Activated T-cell treated with anti-CD3 and anti-CD28 coated beads, Interleukin-2, amount 50 U/mL, for 4 hours (primary cell): ENCODE measurements at regions not wholly inside any gene's neighbourhood (a gene's known extent, or its start where the extent isn't known, plus 50 kb on each side); places are given as distances from the start of the nearest gene placed in this dataset.

ENCODE experiments used
- ATAC-seq, 2 donors: fragments of 200-7000 bp; cut with Tn5 transposase; one replicate each; pipeline ENCODE4 v1.10.0; 2021
- DNase-seq: peaks from one replicate; pipeline ENCODE4 v3.0.0-alpha.2; 2020
- H3K27me3 Mint-ChIP-seq: one replicate; pipeline ENCODE4 v1.8.0; 2021; ENCODE audit warnings: low read depth, mixed read lengths
- H3K36me3 Mint-ChIP-seq: one replicate; pipeline ENCODE4 v1.8.0; 2022; ENCODE audit warnings: mixed read lengths; ENCODE audit not compliant: insufficient read depth
- H3K4me1 Mint-ChIP-seq: one replicate; pipeline ENCODE4 v1.8.0; 2021; ENCODE audit warnings: low read depth, mixed read lengths
- H3K4me3 Mint-ChIP-seq: one replicate; pipeline ENCODE4 v1.8.0; 2021; ENCODE audit warnings: mild to moderate bottlenecking, moderate library complexity, mixed read lengths
- H3K9me3 Mint-ChIP-seq: one replicate; pipeline ENCODE4 v1.8.0; 2021; ENCODE audit warnings: mixed read lengths

- DNase-seq = no peak
- no peak for ATAC-seq
- Mint-ChIP-seq H3K4me3 (no peak overlapping the region), H3K4me1 (peaks cover 15% of the 10 kb centered on the region), H3K9me3 (peaks cover under 1% of the 10 kb centered on the region), H3K27me3 (no peaks in the 10 kb centered on the region), H3K36me3 (no peaks in the 10 kb centered on the region)
These were observed 261.3 kb downstream of the FOXO1 start for GRCh38 chr13:40404967-40405716.

- DNase-seq (no peak), ATAC-seq (no peak)
- Mint-ChIP-seq H3K9me3 (peaks cover 6% of the 10 kb centered on the region), H3K4me3 (no peak overlapping the region), H3K4me1 (peaks cover 11% of the 10 kb centered on the region), H3K27me3 (no peaks in the 10 kb centered on the region), H3K36me3 (peaks cover 3% of the 10 kb centered on the region)
These were observed 259.9 kb downstream of the FOXO1 start for GRCh38 chr13:40406405-40407120.

GRCh38 chr13:40407567-40407966 lies 258.9 kb downstream of the FOXO1 start:
- peaks cover 6% of the 10 kb centered on the region for H3K9me3 Mint-ChIP-seq
- H3K4me3 Mint-ChIP-seq = no peak overlapping the region
- no peaks in the 10 kb centered on the region for H3K27me3 Mint-ChIP-seq
- ATAC-seq (no peak), DNase-seq (no peak)
- H3K36me3 Mint-ChIP-seq = peaks cover 3% of the 10 kb centered on the region
- H3K4me1 Mint-ChIP-seq = peaks cover 6% of the 10 kb centered on the region

GRCh38 chr13:40408602-40409001 lies 257.8 kb downstream of the FOXO1 start:
- Mint-ChIP-seq H3K4me3 (no peak overlapping the region), H3K36me3 (peaks cover 3% of the 10 kb centered on the region), H3K4me1 (peaks cover 1% of the 10 kb centered on the region), H3K27me3 (no peaks in the 10 kb centered on the region), H3K9me3 (peaks cover 6% of the 10 kb centered on the region)
- DNase-seq = no peak
- no peak for ATAC-seq

- Mint-ChIP-seq H3K27me3 (no peaks in the 10 kb centered on the region), H3K36me3 (peaks cover 3% of the 10 kb centered on the region), H3K4me3 (no peak overlapping the region), H3K4me1 (peaks cover 1% of the 10 kb centered on the region), H3K9me3 (peaks cover 6% of the 10 kb centered on the region)
- ATAC-seq (no peak), DNase-seq (no peak)
These were observed 257.2 kb downstream of the FOXO1 start for GRCh38 chr13:40409278-40409677.

GRCh38 chr13:40410315-40410714 lies 256.1 kb downstream of the FOXO1 start:
- Mint-ChIP-seq H3K4me3 (no peak overlapping the region), H3K4me1 (peaks cover 1% of the 10 kb centered on the region), H3K27me3 (no peaks in the 10 kb centered on the region), H3K9me3 (peaks cover 6% of the 10 kb centered on the region), H3K36me3 (peaks cover 3% of the 10 kb centered on the region)
- ATAC-seq (no peak), DNase-seq (no peak)

- no peaks in the 10 kb centered on the region for H3K36me3 Mint-ChIP-seq
- H3K27me3 Mint-ChIP-seq = no peaks in the 10 kb centered on the region
- peaks cover 16% of the 10 kb centered on the region for H3K4me1 Mint-ChIP-seq
- ATAC-seq (peak in 1 of 2 donors; percentile 25), DNase-seq (no peak)
- no peaks in the 10 kb centered on the region for H3K9me3 Mint-ChIP-seq
- H3K4me3 Mint-ChIP-seq = no peak overlapping the region
These were observed 246.2 kb downstream of the FOXO1 start for GRCh38 chr13:40420160-40420740.

GRCh38 chr13:40422588-40423235 lies 243.7 kb downstream of the FOXO1 start:
- DNase-seq (no peak), ATAC-seq (peak; percentile 55 to 72)
- Mint-ChIP-seq H3K27me3 (no peaks in the 10 kb centered on the region), H3K4me3 (no peak overlapping the region), H3K36me3 (no peaks in the 10 kb centered on the region), H3K9me3 (no peaks in the 10 kb centered on the region), H3K4me1 (peaks cover 14% of the 10 kb centered on the region)

GRCh38 chr13:40428354-40428753 lies 238.1 kb downstream of the FOXO1 start:
- ATAC-seq = no peak
- Mint-ChIP-seq H3K36me3 (no peaks in the 10 kb centered on the region), H3K9me3 (no peaks in the 10 kb centered on the region), H3K27me3 (no peaks in the 10 kb centered on the region), H3K4me3 (no peak overlapping the region), H3K4me1 (peaks cover 23% of the 10 kb centered on the region)
- DNase-seq = no peak

GRCh38 chr13:40429706-40430545 lies 236.5 kb downstream of the FOXO1 start:
- H3K4me1 Mint-ChIP-seq = peaks cover 39% of the 10 kb centered on the region
- no peaks in the 10 kb centered on the region for H3K9me3 Mint-ChIP-seq
- ATAC-seq = no peak
- no peaks in the 10 kb centered on the region for H3K36me3 Mint-ChIP-seq
- H3K4me3 Mint-ChIP-seq = no peak overlapping the region
- DNase-seq = no peak
- H3K27me3 Mint-ChIP-seq = no peaks in the 10 kb centered on the region

GRCh38 chr13:40432018-40432978 lies 234.1 kb downstream of the FOXO1 start:
- peaks cover 44% of the 10 kb centered on the region for H3K4me1 Mint-ChIP-seq
- no peak overlapping the region for H3K4me3 Mint-ChIP-seq
- DNase-seq (no peak), ATAC-seq (peak; percentile 20 to 47)
- no peaks in the 10 kb centered on the region for H3K36me3 Mint-ChIP-seq
- H3K27me3 Mint-ChIP-seq = no peaks in the 10 kb centered on the region
- no peaks in the 10 kb centered on the region for H3K9me3 Mint-ChIP-seq

- H3K4me3 Mint-ChIP-seq = no peak overlapping the region
- H3K9me3 Mint-ChIP-seq = no peaks in the 10 kb centered on the region
- H3K4me1 Mint-ChIP-seq = peaks cover 48% of the 10 kb centered on the region
- no peaks in the 10 kb centered on the region for H3K36me3 Mint-ChIP-seq
- ATAC-seq = no peak
- no peaks in the 10 kb centered on the region for H3K27me3 Mint-ChIP-seq
- DNase-seq = no peak
These were observed 233.4 kb downstream of the FOXO1 start for GRCh38 chr13:40433001-40433400.

GRCh38 chr13:40433577-40433976 lies 232.9 kb downstream of the FOXO1 start:
- Mint-ChIP-seq H3K9me3 (no peaks in the 10 kb centered on the region), H3K4me3 (peak overlapping the region; percentile 33), H3K27me3 (no peaks in the 10 kb centered on the region), H3K36me3 (no peaks in the 10 kb centered on the region), H3K4me1 (peaks cover 54% of the 10 kb centered on the region)
- ATAC-seq (peak; percentile 43 to 58), DNase-seq (peak; percentile 23)
